Naive thymus-derived CD4-positive, alpha-beta T cell (primary cell): ENCODE measurements at regions not wholly inside any gene's neighbourhood (a gene's known extent, or its start where the extent isn't known, plus 50 kb on each side); places are given as distances from the start of the nearest gene placed in this dataset.

ENCODE experiments used
- ATAC-seq: fragments of 150-1000 bp; cut with Tn5 transposase; 2 replicates; pipeline ENCODE4 v1.10.0; 2021; ENCODE audit warnings: mild to moderate bottlenecking, moderate library complexity
- CTCF ChIA-PET: fragments of 350-600 bp; sonication (Branson Sonifier 250); formaldehyde crosslinking; loops from one replicate; lab custom pipeline; 2021; ENCODE audit warnings: antibody characterized with exemption; lab: Charles Lee
- POLR2A ChIA-PET: fragments of 350-600 bp; sonication (Branson Sonifier 250); formaldehyde crosslinking; loops from one replicate; lab custom pipeline; 2021; ENCODE audit warnings: antibody characterized with exemption, inconsistent platforms; lab: Charles Lee
- DNase-seq, 9 donors: peaks; one replicate each; pipeline versions ENCODE4 v3.0.0 to v3.0.0-alpha.2; 2020 to 2022; ENCODE audit warnings: mixed read lengths in 1 of 9
- H3K27ac ChIP-seq: one replicate; pipeline ENCODE4 v1.7.0; 2013; ENCODE audit warnings: mild to moderate bottlenecking, low read depth, low read length, moderate library complexity
- H3K27me3 ChIP-seq, 2 donors: one replicate each; pipeline ENCODE4 v1.7.0; 2013; ENCODE audit warnings: low read length in 2 of 2, mild to moderate bottlenecking in 2 of 2, moderate library complexity in 2 of 2; ENCODE audit not compliant: control insufficient read depth in 2 of 2, insufficient read depth in 2 of 2
- H3K36me3 ChIP-seq, 3 experiments: 1 replicate in 2 of 3; 2 replicates in 1 of 3; pipeline ENCODE4 v1.7.0; 2013; ENCODE audit warnings: low read length in 3 of 3, mild to moderate bottlenecking in 3 of 3, moderate library complexity in 1 of 3; ENCODE audit not compliant: insufficient read depth in 3 of 3, control insufficient read depth in 2 of 3
- H3K4me1 ChIP-seq, 2 donors: one replicate each; pipeline ENCODE4 v1.7.0; 2013; ENCODE audit warnings: low read length in 2 of 2, mild to moderate bottlenecking in 2 of 2, moderate library complexity in 1 of 2; ENCODE audit not compliant: control insufficient read depth in 2 of 2, insufficient read depth in 2 of 2
- H3K4me3 ChIP-seq: 2 replicates; pipeline ENCODE4 v1.7.0; 2013; ENCODE audit warnings: mild to moderate bottlenecking, low read length
- H3K9me3 ChIP-seq, 3 experiments: 1 replicate in 2 of 3; 2 replicates in 1 of 3; pipeline ENCODE4 v1.7.0; 2013; ENCODE audit warnings: low read length in 3 of 3; ENCODE audit not compliant: control insufficient read depth in 2 of 3
- H3K27ac Mint-ChIP-seq, 9 donors: one replicate each; pipeline ENCODE4 v1.8.0; 2020 to 2022; ENCODE audit warnings: mixed read lengths in 9 of 9, mild to moderate bottlenecking in 8 of 9, moderate library complexity in 5 of 9, inconsistent platforms in 2 of 9
- H3K27me3 Mint-ChIP-seq, 5 donors: one replicate each; pipeline ENCODE4 v1.8.0; 2021 to 2022; ENCODE audit warnings: mixed read lengths in 5 of 5, mild to moderate bottlenecking in 1 of 5
- H3K36me3 Mint-ChIP-seq, 5 donors: one replicate each; pipeline ENCODE4 v1.8.0; 2020 to 2022; ENCODE audit warnings: mixed read lengths in 5 of 5, mild to moderate bottlenecking in 3 of 5, inconsistent platforms in 1 of 5
- H3K4me1 Mint-ChIP-seq, 7 donors: one replicate each; pipeline ENCODE4 v1.8.0; 2020 to 2022; ENCODE audit warnings: mixed read lengths in 7 of 7, mild to moderate bottlenecking in 3 of 7, inconsistent platforms in 1 of 7
- H3K4me3 Mint-ChIP-seq, 10 donors: one replicate each; pipeline ENCODE4 v1.8.0; 2020 to 2022; ENCODE audit warnings: mild to moderate bottlenecking in 10 of 10, mixed read lengths in 10 of 10, moderate library complexity in 6 of 10, inconsistent platforms in 2 of 10
- H3K9me3 Mint-ChIP-seq, 11 donors: one replicate each; pipeline ENCODE4 v1.8.0; 2020 to 2022; ENCODE audit warnings: mixed read lengths in 11 of 11, mild to moderate bottlenecking in 4 of 11, inconsistent platforms in 1 of 11, moderate library complexity in 1 of 11
- intact Hi-C, 2 donors: fragments of 100-400 bp; cut with micrococcal nuclease; formaldehyde crosslinking; loops; one replicate each; pipeline ENCODE4 v1.15.1; 2023

DNA sequence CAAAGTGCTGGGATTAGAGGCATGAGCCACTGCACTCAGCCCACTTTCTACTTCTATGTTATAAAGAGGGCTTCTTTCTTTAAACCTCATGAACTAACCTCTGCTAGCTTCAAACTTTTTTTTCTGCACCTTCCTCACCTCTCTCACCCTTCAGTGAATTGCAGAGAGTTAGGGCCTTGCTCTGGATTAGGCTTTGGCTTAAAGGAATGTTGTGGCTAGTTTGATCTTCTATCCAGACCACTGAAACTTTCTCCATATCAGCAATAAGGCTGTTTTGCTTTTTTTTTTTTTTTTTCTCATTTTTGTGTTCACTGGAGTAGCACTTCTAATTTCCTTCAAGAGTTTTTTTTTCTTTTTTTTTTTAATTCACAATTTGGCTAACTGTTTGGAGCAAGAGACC is 216.4 kb upstream of the MAP3K1 start:
- H3K9me3 ChIP-seq: no peaks in the 10 kb centered on the region
- Mint-ChIP-seq H3K4me3 (no peak overlapping the region), H3K9me3 (peaks cover 0 to 2% (median 0%) of the 10 kb centered on the region in 11 donors), H3K4me1 (peaks cover 8 to 58% (median 51%) of the 10 kb centered on the region in 7 donors), H3K36me3 (peaks cover 0 to 14% (median 0%) of the 10 kb centered on the region in 5 donors), H3K27me3 (peaks cover 0 to 6% (median 0%) of the 10 kb centered on the region in 5 donors), H3K27ac (peak overlapping the region in 2 of 9 donors; percentile 9 to 41)
- no peak overlapping the region for H3K27ac ChIP-seq
- H3K4me1 ChIP-seq: no peaks in the 10 kb centered on the region
- no peaks in the 10 kb centered on the region for H3K27me3 ChIP-seq
- ATAC-seq (no peak), DNase-seq (no peak)
- no peak overlapping the region for H3K4me3 ChIP-seq
- CTCF ChIA-PET: interaction anchor here (0.6 to 0.7 kb wide), 2 partner anchors 379 to 621 kb away, joined by 4 to 5 read pairs; no protein-coding TSS in a partner anchor
- H3K36me3 ChIP-seq: no peaks in the 10 kb centered on the region
- POLR2A ChIA-PET: interaction anchor here (0.6 to 0.7 kb wide), 2 partner anchors 11 to 268 kb away, joined by 3 to 6 read pairs; no protein-coding TSS in a partner anchor
- intact Hi-C loops: loop anchor here in 1 of 2 donors (2.0 kb wide), 1 partner anchor 14 kb away; no protein-coding TSS in a partner anchor

- ATAC-seq: no peak
- no peaks in the 10 kb centered on the region for H3K27me3 ChIP-seq
- H3K9me3 Mint-ChIP-seq: peaks cover 0 to 2% (median 0%) of the 10 kb centered on the region in 11 donors
- intact Hi-C loops: no loop called here
- no peak overlapping the region for H3K4me3 Mint-ChIP-seq
- DNase-seq: no peak
- H3K27me3 Mint-ChIP-seq: peaks cover 0 to 9% (median 0%) of the 10 kb centered on the region in 5 donors
- ChIA-PET CTCF (no interaction called here), POLR2A (interaction anchor here (0.5 to 1.8 kb wide), 6 partner anchors 9 to 469 kb away, joined by 3 to 6 read pairs (median 3); no protein-coding TSS in a partner anchor)
- H3K4me1 Mint-ChIP-seq: peaks cover 13 to 54% (median 38%) of the 10 kb centered on the region in 7 donors
- H3K27ac ChIP-seq: no peak overlapping the region
- H3K4me1 ChIP-seq: no peaks in the 10 kb centered on the region
- H3K36me3 ChIP-seq: no peaks in the 10 kb centered on the region
- H3K27ac Mint-ChIP-seq: no peak overlapping the region
- peaks cover 0 to 11% (median 0%) of the 10 kb centered on the region in 5 donors for H3K36me3 Mint-ChIP-seq
- H3K4me3 ChIP-seq: no peak overlapping the region
- H3K9me3 ChIP-seq: no peaks in the 10 kb centered on the region
Observed at GRCh38 chr5:56596155-56596554, 219.2 kb upstream of the MAP3K1 start.

- no peaks in the 10 kb centered on the region for H3K4me1 ChIP-seq
- H3K4me3 ChIP-seq: no peak overlapping the region
- Mint-ChIP-seq H3K4me3 (no peak overlapping the region), H3K27ac (peak overlapping the region in 3 of 9 donors; percentile 20 to 49 (median 31)), H3K4me1 (peaks cover 12 to 48% (median 37%) of the 10 kb centered on the region in 7 donors), H3K36me3 (peaks cover 0 to 7% (median 0%) of the 10 kb centered on the region in 5 donors), H3K27me3 (peaks cover 0 to 9% (median 0%) of the 10 kb centered on the region in 5 donors), H3K9me3 (peaks cover 0 to 2% (median 0%) of the 10 kb centered on the region in 11 donors)
- no peaks in the 10 kb centered on the region for H3K36me3 ChIP-seq
- no peak for ATAC-seq
- ChIA-PET POLR2A (interaction anchor here (0.5 to 1.8 kb wide), 6 partner anchors 10 to 142 kb away, joined by 3 to 6 read pairs (median 3); no protein-coding TSS in a partner anchor), CTCF (interaction anchor here (0.6 kb wide), 1 partner anchor 156 kb away, joined by 3 read pairs; no protein-coding TSS in a partner anchor)
- DNase-seq: no peak
- intact Hi-C loops: no loop called here
- no peak overlapping the region for H3K27ac ChIP-seq
- H3K27me3 ChIP-seq: no peaks in the 10 kb centered on the region
- H3K9me3 ChIP-seq: no peaks in the 10 kb centered on the region
Observed at GRCh38 chr5:56595566-56595965, 219.8 kb upstream of the MAP3K1 start.

DNA sequence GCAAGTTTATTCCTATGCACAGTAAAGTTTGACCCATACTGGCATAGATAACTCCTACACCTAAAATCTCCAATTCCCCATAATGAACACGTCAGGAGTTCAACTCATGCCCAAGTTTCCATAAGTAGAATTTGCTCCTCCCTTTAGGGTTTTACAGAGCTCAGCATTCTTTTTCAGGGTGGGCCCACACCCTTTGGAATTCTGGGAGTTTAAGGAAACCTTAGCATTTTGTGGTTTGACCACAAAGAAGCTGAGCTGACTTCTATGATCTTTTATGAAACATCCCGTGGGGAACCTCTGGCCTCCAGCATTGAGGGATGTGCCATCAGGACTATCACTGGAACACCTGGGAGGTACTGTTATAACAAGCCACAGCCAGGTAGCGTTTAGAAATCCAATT is 220.6 kb upstream of the MAP3K1 start:
- no peak for DNase-seq
- CTCF ChIA-PET: no interaction called here
- Histone ChIP-seq H3K9me3 (no peaks in the 10 kb centered on the region), H3K4me3 (no peak overlapping the region), H3K36me3 (no peaks in the 10 kb centered on the region), H3K4me1 (peaks cover 0 to 2% of the 10 kb centered on the region in 2 donors), H3K27ac (no peak overlapping the region), H3K27me3 (no peaks in the 10 kb centered on the region)
- no peak overlapping the region for H3K27ac Mint-ChIP-seq
- POLR2A ChIA-PET: interaction anchor here (1.4 to 1.8 kb wide), 3 partner anchors 9 to 142 kb away, joined by 3 to 6 read pairs (median 3); no protein-coding TSS in a partner anchor
- no peak for ATAC-seq
- peaks cover 0 to 9% (median 0%) of the 10 kb centered on the region in 5 donors for H3K27me3 Mint-ChIP-seq
- peaks cover 0 to 4% (median 0%) of the 10 kb centered on the region in 5 donors for H3K36me3 Mint-ChIP-seq
- H3K4me1 Mint-ChIP-seq: peaks cover 11 to 50% (median 44%) of the 10 kb centered on the region in 7 donors
- H3K9me3 Mint-ChIP-seq: peaks cover 0 to 2% (median 0%) of the 10 kb centered on the region in 11 donors
- no peak overlapping the region for H3K4me3 Mint-ChIP-seq
- intact Hi-C loops: no loop called here

DNA sequence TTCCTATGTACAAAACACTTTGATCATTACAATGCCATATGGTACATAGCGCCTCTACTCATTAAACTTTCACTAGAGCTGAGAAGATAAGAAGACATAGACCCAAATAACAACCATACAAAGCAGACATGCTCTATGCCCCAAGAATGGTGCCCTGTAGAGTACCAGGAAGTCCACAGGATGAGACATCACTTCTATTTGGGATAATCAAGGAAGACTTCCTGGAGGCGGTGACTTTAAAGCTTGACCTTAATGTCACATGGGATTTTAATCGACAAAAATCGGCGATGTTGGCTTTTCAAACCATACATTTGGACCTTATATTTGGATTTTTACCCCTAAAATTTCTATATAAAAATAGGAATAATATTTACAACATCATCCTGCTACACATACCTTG is 224.3 kb upstream of the MAP3K1 start:
- Histone ChIP-seq H3K4me3 (no peak overlapping the region), H3K27me3 (no peaks in the 10 kb centered on the region), H3K36me3 (no peaks in the 10 kb centered on the region), H3K4me1 (peaks cover 30 to 40% of the 10 kb centered on the region in 2 donors), H3K27ac (no peak overlapping the region), H3K9me3 (no peaks in the 10 kb centered on the region)
- ChIA-PET CTCF (no interaction called here), POLR2A (interaction anchor here (0.8 to 1.6 kb wide), 3 partner anchors 13 to 111 kb away, joined by 3 to 5 read pairs (median 3); no protein-coding TSS in a partner anchor)
- intact Hi-C loops: no loop called here
- Mint-ChIP-seq H3K9me3 (peaks cover 0 to 2% (median 0%) of the 10 kb centered on the region in 11 donors), H3K4me3 (no peak overlapping the region), H3K36me3 (peaks cover 0 to 13% (median 0%) of the 10 kb centered on the region in 5 donors), H3K4me1 (peaks cover 31 to 66% (median 65%) of the 10 kb centered on the region in 7 donors), H3K27ac (no peak overlapping the region), H3K27me3 (peaks cover 0 to 9% (median 0%) of the 10 kb centered on the region in 5 donors)
- ATAC-seq (no peak), DNase-seq (no peak)

- Mint-ChIP-seq H3K27ac (peak overlapping the region; percentile 85 to 97 (median 93)), H3K9me3 (peaks cover 0 to 4% (median 0%) of the 10 kb centered on the region in 11 donors), H3K4me3 (peak overlapping the region in 6 of 10 donors; percentile 26 to 90 (median 69)), H3K36me3 (peaks cover 0 to 16% (median 0%) of the 10 kb centered on the region in 5 donors), H3K27me3 (peaks cover 0 to 6% (median 0%) of the 10 kb centered on the region in 5 donors), H3K4me1 (peaks cover 37 to 65% (median 62%) of the 10 kb centered on the region in 7 donors)
- POLR2A ChIA-PET: interaction anchor here (0.7 to 2.2 kb wide), 9 partner anchors 8 to 249 kb away, joined by 3 to 17 read pairs (median 4); no protein-coding TSS in a partner anchor
- Histone ChIP-seq H3K4me1 (peaks cover 30 to 50% of the 10 kb centered on the region in 2 donors), H3K36me3 (no peaks in the 10 kb centered on the region), H3K27me3 (no peaks in the 10 kb centered on the region), H3K4me3 (no peak overlapping the region), H3K9me3 (no peaks in the 10 kb centered on the region), H3K27ac (peak overlapping the region; percentile 68)
- DNase-seq (no peak), ATAC-seq (no peak)
- CTCF ChIA-PET: interaction anchor here (1.8 kb wide), 1 partner anchor 226 kb away, joined by 6 read pairs; the partner anchor contains the start of gene MAP3K1
- intact Hi-C loops: loop anchor here (1.0 to 5.0 kb wide), 5 partner anchors 21 to 227 kb away; no protein-coding TSS in a partner anchor
Observed at GRCh38 chr5:56589481-56589860, 225.9 kb upstream of the MAP3K1 start.
